ENCODE measurements at regions not wholly inside any gene's neighbourhood (a gene's known extent, or its start where the extent isn't known, plus 50 kb on each side); places are given as distances from the start of the nearest gene placed in this dataset.

GRCh38 chr6:81515562-81516453, 236.7 kb downstream of the TENT5A start:
- no peak for DNase-seq (ENCODE audit: low spot score)
- Mint-ChIP-seq H3K9me3 (no peaks in the 10 kb centered on the region), H3K27me3 (ENCODE audit: low read depth) (no peaks in the 10 kb centered on the region), H3K4me3 (no peak overlapping the region), H3K27ac (no peak overlapping the region), H3K4me1 (no peaks in the 10 kb centered on the region), H3K36me3 (no peaks in the 10 kb centered on the region)
- ChIA-PET CTCF (no interaction called here), POLR2A (no interaction called here)
- no peak for ATAC-seq
- TF ChIP-seq ZBTB21 (CRISPR knock-in tag; IDR thresholded peaks at IDR 0.05; ENCODE audit: borderline replicate concordance): no peak
- TF ChIP-seq GRHL2 (CRISPR knock-in tag; IDR thresholded peaks at IDR 0.05; ENCODE audit: insufficient replicate concordance, severe bottlenecking): no peak
- no peak for TF ChIP-seq NFATC4 (CRISPR knock-in tag; IDR thresholded peaks at IDR 0.05)
- TF ChIP-seq CREM (CRISPR knock-in tag; IDR thresholded peaks at IDR 0.05): no peak
- TF ChIP-seq, protein P1, sequence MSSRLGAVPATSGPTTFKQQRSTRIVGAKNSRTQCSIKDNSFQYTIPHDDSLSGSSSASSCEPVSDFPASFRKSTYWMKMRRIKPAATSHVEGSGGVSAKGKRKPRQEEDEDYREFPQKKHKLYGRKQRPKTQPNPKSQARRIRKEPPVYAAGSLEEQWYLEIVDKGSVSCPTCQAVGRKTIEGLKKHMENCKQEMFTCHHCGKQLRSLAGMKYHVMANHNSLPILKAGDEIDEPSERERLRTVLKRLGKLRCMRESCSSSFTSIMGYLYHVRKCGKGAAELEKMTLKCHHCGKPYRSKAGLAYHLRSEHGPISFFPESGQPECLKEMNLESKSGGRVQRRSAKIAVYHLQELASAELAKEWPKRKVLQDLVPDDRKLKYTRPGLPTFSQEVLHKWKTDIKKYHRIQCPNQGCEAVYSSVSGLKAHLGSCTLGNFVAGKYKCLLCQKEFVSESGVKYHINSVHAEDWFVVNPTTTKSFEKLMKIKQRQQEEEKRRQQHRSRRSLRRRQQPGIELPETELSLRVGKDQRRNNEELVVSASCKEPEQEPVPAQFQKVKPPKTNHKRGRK (CRISPR knock-in tag; IDR thresholded peaks at IDR 0.05; ENCODE audit: borderline replicate concordance): no peak
- no peak for TF ChIP-seq TEAD1 (CRISPR knock-in tag; IDR thresholded peaks at IDR 0.05)
- TF ChIP-seq ESRRA (CRISPR knock-in tag; IDR thresholded peaks at IDR 0.05; ENCODE audit: borderline replicate concordance): no peak
- no peak for TF ChIP-seq GTF2I (CRISPR knock-in tag; conservative IDR thresholded peaks at IDR 0.05)
- no peak for TF ChIP-seq ZNF416 (CRISPR knock-in tag; IDR thresholded peaks at IDR 0.05)
- no peak for TF ChIP-seq PRRX2 (CRISPR knock-in tag; IDR thresholded peaks at IDR 0.05)
- no peak for TF ChIP-seq E2F4 (CRISPR knock-in tag; IDR thresholded peaks at IDR 0.05; ENCODE audit: borderline replicate concordance, low read depth)
- TF ChIP-seq, protein P2, sequence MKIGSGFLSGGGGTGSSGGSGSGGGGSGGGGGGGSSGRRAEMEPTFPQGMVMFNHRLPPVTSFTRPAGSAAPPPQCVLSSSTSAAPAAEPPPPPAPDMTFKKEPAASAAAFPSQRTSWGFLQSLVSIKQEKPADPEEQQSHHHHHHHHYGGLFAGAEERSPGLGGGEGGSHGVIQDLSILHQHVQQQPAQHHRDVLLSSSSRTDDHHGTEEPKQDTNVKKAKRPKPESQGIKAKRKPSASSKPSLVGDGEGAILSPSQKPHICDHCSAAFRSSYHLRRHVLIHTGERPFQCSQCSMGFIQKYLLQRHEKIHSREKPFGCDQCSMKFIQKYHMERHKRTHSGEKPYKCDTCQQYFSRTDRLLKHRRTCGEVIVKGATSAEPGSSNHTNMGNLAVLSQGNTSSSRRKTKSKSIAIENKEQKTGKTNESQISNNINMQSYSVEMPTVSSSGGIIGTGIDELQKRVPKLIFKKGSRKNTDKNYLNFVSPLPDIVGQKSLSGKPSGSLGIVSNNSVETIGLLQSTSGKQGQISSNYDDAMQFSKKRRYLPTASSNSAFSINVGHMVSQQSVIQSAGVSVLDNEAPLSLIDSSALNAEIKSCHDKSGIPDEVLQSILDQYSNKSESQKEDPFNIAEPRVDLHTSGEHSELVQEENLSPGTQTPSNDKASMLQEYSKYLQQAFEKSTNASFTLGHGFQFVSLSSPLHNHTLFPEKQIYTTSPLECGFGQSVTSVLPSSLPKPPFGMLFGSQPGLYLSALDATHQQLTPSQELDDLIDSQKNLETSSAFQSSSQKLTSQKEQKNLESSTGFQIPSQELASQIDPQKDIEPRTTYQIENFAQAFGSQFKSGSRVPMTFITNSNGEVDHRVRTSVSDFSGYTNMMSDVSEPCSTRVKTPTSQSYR (CRISPR knock-in tag; IDR thresholded peaks at IDR 0.05): no peak
- TF ChIP-seq, protein P3, sequence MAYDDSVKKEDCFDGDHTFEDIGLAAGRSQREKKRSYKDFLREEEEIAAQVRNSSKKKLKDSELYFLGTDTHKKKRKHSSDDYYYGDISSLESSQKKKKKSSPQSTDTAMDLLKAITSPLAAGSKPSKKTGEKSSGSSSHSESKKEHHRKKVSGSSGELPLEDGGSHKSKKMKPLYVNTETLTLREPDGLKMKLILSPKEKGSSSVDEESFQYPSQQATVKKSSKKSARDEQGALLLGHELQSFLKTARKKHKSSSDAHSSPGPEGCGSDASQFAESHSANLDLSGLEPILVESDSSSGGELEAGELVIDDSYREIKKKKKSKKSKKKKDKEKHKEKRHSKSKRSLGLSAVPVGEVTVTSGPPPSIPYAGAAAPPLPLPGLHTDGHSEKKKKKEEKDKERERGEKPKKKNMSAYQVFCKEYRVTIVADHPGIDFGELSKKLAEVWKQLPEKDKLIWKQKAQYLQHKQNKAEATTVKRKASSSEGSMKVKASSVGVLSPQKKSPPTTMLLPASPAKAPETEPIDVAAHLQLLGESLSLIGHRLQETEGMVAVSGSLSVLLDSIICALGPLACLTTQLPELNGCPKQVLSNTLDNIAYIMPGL (CRISPR knock-in tag; IDR thresholded peaks at IDR 0.05): no peak
- TF ChIP-seq ETV6 (CRISPR knock-in tag; IDR thresholded peaks at IDR 0.05): no peak
- TF ChIP-seq, protein P4, sequence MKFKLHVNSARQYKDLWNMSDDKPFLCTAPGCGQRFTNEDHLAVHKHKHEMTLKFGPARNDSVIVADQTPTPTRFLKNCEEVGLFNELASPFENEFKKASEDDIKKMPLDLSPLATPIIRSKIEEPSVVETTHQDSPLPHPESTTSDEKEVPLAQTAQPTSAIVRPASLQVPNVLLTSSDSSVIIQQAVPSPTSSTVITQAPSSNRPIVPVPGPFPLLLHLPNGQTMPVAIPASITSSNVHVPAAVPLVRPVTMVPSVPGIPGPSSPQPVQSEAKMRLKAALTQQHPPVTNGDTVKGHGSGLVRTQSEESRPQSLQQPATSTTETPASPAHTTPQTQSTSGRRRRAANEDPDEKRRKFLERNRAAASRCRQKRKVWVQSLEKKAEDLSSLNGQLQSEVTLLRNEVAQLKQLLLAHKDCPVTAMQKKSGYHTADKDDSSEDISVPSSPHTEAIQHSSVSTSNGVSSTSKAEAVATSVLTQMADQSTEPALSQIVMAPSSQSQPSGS (CRISPR knock-in tag; IDR thresholded peaks at IDR 0.05; ENCODE audit: borderline replicate concordance, low read depth): no peak
- TF ChIP-seq, protein P5, sequence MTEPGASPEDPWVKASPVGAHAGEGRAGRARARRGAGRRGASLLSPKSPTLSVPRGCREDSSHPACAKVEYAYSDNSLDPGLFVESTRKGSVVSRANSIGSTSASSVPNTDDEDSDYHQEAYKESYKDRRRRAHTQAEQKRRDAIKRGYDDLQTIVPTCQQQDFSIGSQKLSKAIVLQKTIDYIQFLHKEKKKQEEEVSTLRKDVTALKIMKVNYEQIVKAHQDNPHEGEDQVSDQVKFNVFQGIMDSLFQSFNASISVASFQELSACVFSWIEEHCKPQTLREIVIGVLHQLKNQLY (CRISPR knock-in tag; IDR thresholded peaks at IDR 0.05): no peak
- TF ChIP-seq KAT7 (CRISPR knock-in tag; IDR thresholded peaks at IDR 0.05; ENCODE audit: borderline replicate concordance): no peak

Data from WTC11 (cell line).